HL-60 (cell line): ENCODE measurements at regions not wholly inside any gene's neighbourhood (a gene's known extent, or its start where the extent isn't known, plus 50 kb on each side); places are given as distances from the start of the nearest gene placed in this dataset.

ENCODE experiments used
- CTCF ChIP-seq: IDR thresholded peaks from one replicate; pipeline ENCODE4 v1.5.1; 2011; ENCODE audit warnings: low read length, control low read depth, inconsistent platforms; ENCODE audit not compliant: insufficient read depth
- POLR2AphosphoS5 ChIP-seq: IDR thresholded peaks from 2 replicates; pipeline ENCODE4 v1.6.1; 2012; ENCODE audit warnings: low read depth
- REST ChIP-seq: IDR thresholded peaks from 2 replicates; pipeline ENCODE4 v1.6.1; 2012; ENCODE audit warnings: low read depth; ENCODE audit not compliant: insufficient replicate concordance

- TF ChIP-seq CTCF (no peak), POLR2AphosphoS5 (no peak), REST (no peak)
Observed at GRCh38 chr18:38811209-38811608, 1245.6 kb upstream of the CELF4 start.
